Uterus (tissue), 3 donors: ENCODE measurements at regions not wholly inside any gene's neighbourhood (a gene's known extent, or its start where the extent isn't known, plus 50 kb on each side); places are given as distances from the start of the nearest gene placed in this dataset.

Source experiments
- DNase-seq, 2 donors: peaks; one replicate each; pipeline ENCODE4 v3.0.0-alpha.2; 2019 to 2020
- H3K27ac ChIP-seq, 2 donors: fragments of 200-600 bp; sonication (generic); 1 replicate in 1 of 2; 2 replicates in 1 of 2; pipeline ENCODE4 v1.5.1; 2016 to 2018
- H3K27me3 ChIP-seq, 2 donors: fragments of 200-600 bp; sonication (generic); one replicate each; pipeline ENCODE4 v1.5.1; 2018 to 2019; ENCODE audit warnings: control low read depth in 1 of 2
- H3K36me3 ChIP-seq, 2 donors: fragments of 200-600 bp; sonication (generic); one replicate each; pipeline ENCODE4 v1.5.1; 2019; ENCODE audit warnings: control low read depth in 1 of 2
- H3K4me1 ChIP-seq, 2 donors: fragments of 200-600 bp; sonication (generic); one replicate each; pipeline ENCODE4 v1.5.1; 2018 to 2019; ENCODE audit warnings: control low read depth in 1 of 2
- H3K4me3 ChIP-seq, 2 donors: fragments of 200-600 bp; sonication (generic); 1 replicate in 1 of 2; 2 replicates in 1 of 2; pipeline ENCODE4 v1.5.1; 2018 to 2019; ENCODE audit warnings: mild to moderate bottlenecking in 1 of 2
- H3K9me3 ChIP-seq, 2 donors: fragments of 200-600 bp; sonication (generic); one replicate each; pipeline ENCODE4 v1.5.1; 2019; ENCODE audit warnings: control low read depth in 1 of 2
- POLR2A ChIP-seq, 2 donors: fragments of 450-650 bp; IDR thresholded peaks; one replicate each; pipeline ENCODE4 v1.6.1; 2016; ENCODE audit warnings: antibody characterized with exemption in 2 of 2, mild to moderate bottlenecking in 1 of 2, moderate library complexity in 1 of 2
- intact Hi-C: fragments of 100-400 bp; cut with DNase I; formaldehyde crosslinking; loops from one replicate; pipeline ENCODE4 v1.15.1; 2023; ENCODE audit warnings: low total_unique reads
- TF ChIP-seq, protein P1 (sequence below), 4 experiments: fragments of 200-600 bp in 2 of 4; fragments of 450-650 bp in 2 of 4; sonication (generic) in 2 of 4; IDR thresholded peaks; one replicate each; pipeline ENCODE4 v1.5.1; 2016 to 2019; ENCODE audit warnings: antibody characterized with exemption in 4 of 4, mild to moderate bottlenecking in 2 of 4, moderate library complexity in 1 of 4
- donor health status: DM: yes; HTN: yes; CAD: no.

- Histone ChIP-seq H3K36me3 (no peaks in the 10 kb centered on the region), H3K4me1 (no peaks in the 10 kb centered on the region), H3K27ac (no peak overlapping the region), H3K9me3 (no peaks in the 10 kb centered on the region), H3K4me3 (no peak overlapping the region), H3K27me3 (no peaks in the 10 kb centered on the region)
- TF ChIP-seq, protein P1, sequence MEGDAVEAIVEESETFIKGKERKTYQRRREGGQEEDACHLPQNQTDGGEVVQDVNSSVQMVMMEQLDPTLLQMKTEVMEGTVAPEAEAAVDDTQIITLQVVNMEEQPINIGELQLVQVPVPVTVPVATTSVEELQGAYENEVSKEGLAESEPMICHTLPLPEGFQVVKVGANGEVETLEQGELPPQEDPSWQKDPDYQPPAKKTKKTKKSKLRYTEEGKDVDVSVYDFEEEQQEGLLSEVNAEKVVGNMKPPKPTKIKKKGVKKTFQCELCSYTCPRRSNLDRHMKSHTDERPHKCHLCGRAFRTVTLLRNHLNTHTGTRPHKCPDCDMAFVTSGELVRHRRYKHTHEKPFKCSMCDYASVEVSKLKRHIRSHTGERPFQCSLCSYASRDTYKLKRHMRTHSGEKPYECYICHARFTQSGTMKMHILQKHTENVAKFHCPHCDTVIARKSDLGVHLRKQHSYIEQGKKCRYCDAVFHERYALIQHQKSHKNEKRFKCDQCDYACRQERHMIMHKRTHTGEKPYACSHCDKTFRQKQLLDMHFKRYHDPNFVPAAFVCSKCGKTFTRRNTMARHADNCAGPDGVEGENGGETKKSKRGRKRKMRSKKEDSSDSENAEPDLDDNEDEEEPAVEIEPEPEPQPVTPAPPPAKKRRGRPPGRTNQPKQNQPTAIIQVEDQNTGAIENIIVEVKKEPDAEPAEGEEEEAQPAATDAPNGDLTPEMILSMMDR (IDR thresholded peaks at IDR 0.05) = no peak
- TF ChIP-seq POLR2A (IDR thresholded peaks at IDR 0.05) = no peak
- no peak for DNase-seq
- intact Hi-C loops = no loop called here
Observed at GRCh38 chr11:92550411-92550810, 325.8 kb downstream of the FAT3 start.

- intact Hi-C loops = no loop called here
- Histone ChIP-seq H3K4me3 (no peak overlapping the region), H3K36me3 (no peaks in the 10 kb centered on the region), H3K9me3 (no peaks in the 10 kb centered on the region), H3K27me3 (no peaks in the 10 kb centered on the region), H3K4me1 (no peaks in the 10 kb centered on the region), H3K27ac (no peak overlapping the region)
- DNase-seq = no peak
- no peak for TF ChIP-seq POLR2A (IDR thresholded peaks at IDR 0.05)
- TF ChIP-seq, protein P1 (IDR thresholded peaks at IDR 0.05) = no peak
Observed at GRCh38 chr11:92550871-92551270, 326.3 kb downstream of the FAT3 start.

GRCh38 chr11:92552942-92553341 lies 328.3 kb downstream of the FAT3 start:
- Histone ChIP-seq H3K27me3 (no peaks in the 10 kb centered on the region), H3K36me3 (no peaks in the 10 kb centered on the region), H3K9me3 (no peaks in the 10 kb centered on the region), H3K27ac (no peak overlapping the region), H3K4me1 (no peaks in the 10 kb centered on the region), H3K4me3 (no peak overlapping the region)
- intact Hi-C loops = no loop called here
- no peak for DNase-seq
- TF ChIP-seq, protein P1 (IDR thresholded peaks at IDR 0.05) = no peak
- TF ChIP-seq POLR2A (IDR thresholded peaks at IDR 0.05) = no peak

GRCh38 chr11:92554688-92555087 lies 330.1 kb downstream of the FAT3 start:
- intact Hi-C loops = no loop called here
- no peaks in the 10 kb centered on the region for H3K27me3 ChIP-seq
- no peak for DNase-seq
- no peak overlapping the region for H3K4me3 ChIP-seq
- no peak overlapping the region for H3K27ac ChIP-seq
- no peaks in the 10 kb centered on the region for H3K9me3 ChIP-seq
- TF ChIP-seq POLR2A (IDR thresholded peaks at IDR 0.05) = no peak
- TF ChIP-seq, protein P1 (IDR thresholded peaks at IDR 0.05) = no peak
- no peaks in the 10 kb centered on the region for H3K36me3 ChIP-seq
- H3K4me1 ChIP-seq = no peaks in the 10 kb centered on the region

DNA sequence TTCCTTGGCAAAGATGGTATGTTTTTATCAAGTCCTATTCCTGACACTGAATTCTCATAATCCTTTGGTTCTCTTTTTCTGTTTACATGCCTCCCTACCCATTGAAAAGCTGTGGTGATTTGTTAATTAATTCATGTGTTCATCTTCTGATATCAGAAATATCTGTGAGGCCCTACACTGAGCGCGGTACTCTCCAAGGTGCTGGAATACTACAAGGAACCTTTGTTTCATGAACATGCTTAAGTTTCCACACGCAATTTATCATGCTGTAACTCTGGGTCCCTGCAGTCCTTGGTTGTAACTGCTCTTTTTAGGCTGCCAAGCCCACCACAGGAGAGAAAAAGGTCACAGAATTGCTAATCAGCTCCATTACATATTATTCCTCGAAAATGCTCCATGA lies 331.8 kb downstream of the FAT3 start:
- H3K4me3 ChIP-seq = no peak overlapping the region
- intact Hi-C loops = no loop called here
- no peak overlapping the region for H3K27ac ChIP-seq
- no peaks in the 10 kb centered on the region for H3K36me3 ChIP-seq
- H3K4me1 ChIP-seq = no peaks in the 10 kb centered on the region
- TF ChIP-seq, protein P1 (IDR thresholded peaks at IDR 0.05) = no peak
- no peak for TF ChIP-seq POLR2A (IDR thresholded peaks at IDR 0.05)
- no peaks in the 10 kb centered on the region for H3K27me3 ChIP-seq
- H3K9me3 ChIP-seq = no peaks in the 10 kb centered on the region
- DNase-seq = no peak
